ENCODE measurements at regions not wholly inside any gene's neighbourhood (a gene's known extent, or its start where the extent isn't known, plus 50 kb on each side); places are given as distances from the start of the nearest gene placed in this dataset.
"Not testable (repeated sequence)": the region's sequence is repeated elsewhere in the genome, so short reads cannot be mapped to it uniquely, and the experiment has no call there.

GRCh38 chr2:113333735-113334134 is 55.0 kb upstream of the PAX8 start:
- TF ChIP-seq, protein P1, sequence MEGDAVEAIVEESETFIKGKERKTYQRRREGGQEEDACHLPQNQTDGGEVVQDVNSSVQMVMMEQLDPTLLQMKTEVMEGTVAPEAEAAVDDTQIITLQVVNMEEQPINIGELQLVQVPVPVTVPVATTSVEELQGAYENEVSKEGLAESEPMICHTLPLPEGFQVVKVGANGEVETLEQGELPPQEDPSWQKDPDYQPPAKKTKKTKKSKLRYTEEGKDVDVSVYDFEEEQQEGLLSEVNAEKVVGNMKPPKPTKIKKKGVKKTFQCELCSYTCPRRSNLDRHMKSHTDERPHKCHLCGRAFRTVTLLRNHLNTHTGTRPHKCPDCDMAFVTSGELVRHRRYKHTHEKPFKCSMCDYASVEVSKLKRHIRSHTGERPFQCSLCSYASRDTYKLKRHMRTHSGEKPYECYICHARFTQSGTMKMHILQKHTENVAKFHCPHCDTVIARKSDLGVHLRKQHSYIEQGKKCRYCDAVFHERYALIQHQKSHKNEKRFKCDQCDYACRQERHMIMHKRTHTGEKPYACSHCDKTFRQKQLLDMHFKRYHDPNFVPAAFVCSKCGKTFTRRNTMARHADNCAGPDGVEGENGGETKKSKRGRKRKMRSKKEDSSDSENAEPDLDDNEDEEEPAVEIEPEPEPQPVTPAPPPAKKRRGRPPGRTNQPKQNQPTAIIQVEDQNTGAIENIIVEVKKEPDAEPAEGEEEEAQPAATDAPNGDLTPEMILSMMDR (IDR thresholded peaks at IDR 0.05; ENCODE audit: poor library complexity) = not testable (repeated sequence)
- TF ChIP-seq EZH2phosphoT487 (IDR thresholded peaks at IDR 0.05; ENCODE audit: low read depth, severe bottlenecking, unreplicated experiment); EZH2 (IDR thresholded peaks at IDR 0.05; ENCODE audit: borderline replicate concordance): not testable (repeated sequence)
